Esophagus muscularis mucosa (tissue), 4 donors: ENCODE measurements at regions not wholly inside any gene's neighbourhood (a gene's known extent, or its start where the extent isn't known, plus 50 kb on each side); places are given as distances from the start of the nearest gene placed in this dataset.

ENCODE experiments used
- DNase-seq: peaks from one replicate; pipeline ENCODE4 v3.0.0-alpha.2; 2017; ENCODE audit errors: extremely low spot score
- H3K27ac ChIP-seq, 4 donors: fragments of 200-600 bp; sonication (generic); replicated peaks in 1 of 4; 1 replicate in 3 of 4; 2 replicates in 1 of 4; pipeline ENCODE4 v1.5.1; 2016 to 2019; ENCODE audit warnings: mild to moderate bottlenecking in 1 of 4
- H3K27me3 ChIP-seq, 4 donors: fragments of 200-600 bp; sonication (generic); one replicate each; pipeline versions ENCODE4 v1.5.1 to v1.6.0; 2016 to 2019
- H3K36me3 ChIP-seq, 4 donors: fragments of 200-600 bp; sonication (generic); one replicate each; pipeline ENCODE4 v1.5.1; 2016 to 2019
- H3K4me1 ChIP-seq, 4 donors: fragments of 200-600 bp; sonication (generic); one replicate each; pipeline ENCODE4 v1.5.1; 2016 to 2019
- H3K4me3 ChIP-seq, 4 donors: fragments of 200-600 bp; sonication (generic); 1 replicate in 2 of 4; 2 replicates in 2 of 4; pipeline ENCODE4 v1.5.1; 2016 to 2019; ENCODE audit warnings: mild to moderate bottlenecking in 4 of 4, moderate library complexity in 1 of 4
- H3K9me3 ChIP-seq, 4 donors: fragments of 200-600 bp; sonication (generic); 1 replicate in 3 of 4; 2 replicates in 1 of 4; pipeline ENCODE4 v1.5.1; 2016 to 2019
- CTCF ChIP-seq, 3 experiments: fragments of 200-600 bp in 2 of 3; fragments of 450-650 bp in 1 of 3; sonication (generic) in 2 of 3; IDR thresholded peaks; one replicate each; pipeline ENCODE4 v1.5.1; 2017 to 2019; ENCODE audit warnings: antibody characterized with exemption in 3 of 3, mild to moderate bottlenecking in 2 of 3, moderate library complexity in 1 of 3
- EP300 ChIP-seq: sonication (generic); formaldehyde crosslinking; IDR thresholded peaks from one replicate; pipeline ENCODE4 v1.6.1; 2017; ENCODE audit warnings: antibody characterized with exemption
- POLR2A ChIP-seq: fragments of 450-650 bp; IDR thresholded peaks from one replicate; pipeline ENCODE4 v1.6.1; 2017; ENCODE audit warnings: antibody characterized with exemption, moderate library complexity, mild to moderate bottlenecking, low read depth
- POLR2AphosphoS5 ChIP-seq, 2 donors: sonication (generic); formaldehyde crosslinking; IDR thresholded peaks; one replicate each; pipeline ENCODE4 v1.6.1; 2017; ENCODE audit warnings: antibody characterized with exemption in 2 of 2
- WGBS: methylation state at CpG from one replicate; pipeline ENCODE4 v1.1.5; 2018; 5-methylcytosine and 5-hydroxymethylcytosine counted together
- intact Hi-C: fragments of 100-400 bp; cut with DNase I; formaldehyde crosslinking; loops from one replicate; pipeline ENCODE4 v1.15.1; 2023

GRCh38 chr16:50430076-50430475 is 61.3 kb upstream of the BRD7 start:
- H3K27ac ChIP-seq, result no peak overlapping the region
- peaks cover 0 to 8% (median 0%) of the 10 kb centered on the region in 4 donors for H3K27me3 ChIP-seq
- H3K4me3 ChIP-seq, result no peak overlapping the region
- TF ChIP-seq POLR2A (no peak), POLR2AphosphoS5 (IDR thresholded peaks at IDR 0.05) (no peak), CTCF (IDR thresholded peaks at IDR 0.05) (no peak), EP300 (no peak)
- DNase-seq, result peak; percentile 70
- no peaks in the 10 kb centered on the region for H3K36me3 ChIP-seq
- no peaks in the 10 kb centered on the region for H3K4me1 ChIP-seq
- WGBS, result 88% methylated on average over 3 of the region's 3 CpGs
- no peaks in the 10 kb centered on the region for H3K9me3 ChIP-seq
- intact Hi-C loops, result no loop called here

DNA sequence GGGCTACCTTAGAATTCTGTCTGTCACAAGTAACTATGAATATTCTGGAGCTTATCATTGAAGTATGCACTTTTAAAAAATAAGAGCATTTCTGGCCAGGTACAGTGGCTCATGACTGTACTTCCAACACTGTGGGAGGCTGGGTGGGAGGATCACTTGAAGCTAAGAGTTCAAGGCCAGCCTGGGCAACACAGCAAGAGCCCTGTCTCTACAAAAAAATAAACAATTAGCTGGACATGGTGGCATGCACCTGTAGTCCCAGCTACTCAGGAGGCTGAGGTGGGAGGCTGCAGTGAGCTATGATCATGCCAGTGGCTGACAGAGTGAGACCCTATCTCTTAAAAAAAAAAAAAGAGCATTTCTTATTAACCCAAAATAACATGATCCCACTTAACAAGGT is 60.0 kb upstream of the BRD7 start:
- no peak overlapping the region for H3K4me3 ChIP-seq
- intact Hi-C loops, result no loop called here
- DNase-seq, result peak; percentile 60
- H3K27me3 ChIP-seq, result peaks cover 0 to 9% (median 0%) of the 10 kb centered on the region in 4 donors
- H3K9me3 ChIP-seq, result no peaks in the 10 kb centered on the region
- H3K27ac ChIP-seq, result no peak overlapping the region
- no peaks in the 10 kb centered on the region for H3K36me3 ChIP-seq
- H3K4me1 ChIP-seq, result no peaks in the 10 kb centered on the region
- TF ChIP-seq POLR2A, result no peak
- no peak for TF ChIP-seq POLR2AphosphoS5 (IDR thresholded peaks at IDR 0.05)
- no peak for TF ChIP-seq EP300
- TF ChIP-seq CTCF (IDR thresholded peaks at IDR 0.05), result no peak

DNA sequence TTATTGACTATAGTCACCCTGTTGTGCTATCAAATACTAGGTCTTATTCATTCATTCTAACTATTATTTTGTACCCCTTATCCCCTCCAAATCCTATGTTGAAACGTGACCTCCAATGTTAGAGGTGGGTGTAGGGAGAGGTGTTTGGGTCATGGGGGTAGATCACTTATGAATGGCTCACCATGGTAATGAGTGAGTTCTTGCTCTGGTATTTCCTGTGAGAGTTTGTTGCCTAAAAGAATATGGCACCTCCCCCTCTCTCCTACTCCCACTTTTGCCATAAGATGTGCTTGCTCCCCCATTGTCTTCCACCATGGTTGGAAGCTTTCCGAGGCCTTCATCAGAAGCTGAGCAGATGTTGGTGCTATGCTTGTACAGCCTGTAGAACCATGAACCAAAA is 59.3 kb upstream of the BRD7 start:
- no peak overlapping the region for H3K4me3 ChIP-seq
- DNase-seq, result peak; percentile 26
- no peaks in the 10 kb centered on the region for H3K9me3 ChIP-seq
- H3K4me1 ChIP-seq, result no peaks in the 10 kb centered on the region
- no peaks in the 10 kb centered on the region for H3K36me3 ChIP-seq
- 93% methylated on average over 2 of the region's 2 CpGs for WGBS
- TF ChIP-seq POLR2AphosphoS5 (IDR thresholded peaks at IDR 0.05) (no peak), EP300 (no peak), CTCF (IDR thresholded peaks at IDR 0.05) (no peak), POLR2A (no peak)
- intact Hi-C loops, result no loop called here
- H3K27ac ChIP-seq, result no peak overlapping the region
- peaks cover 0 to 9% (median 0%) of the 10 kb centered on the region in 4 donors for H3K27me3 ChIP-seq

GRCh38 chr16:50427107-50427506 is 58.3 kb upstream of the BRD7 start:
- 86% methylated on average over 6 of the region's 6 CpGs for WGBS
- Histone ChIP-seq H3K4me3 (no peak overlapping the region), H3K9me3 (no peaks in the 10 kb centered on the region), H3K27ac (no peak overlapping the region), H3K27me3 (peaks cover 0 to 9% (median 0%) of the 10 kb centered on the region in 4 donors), H3K4me1 (no peaks in the 10 kb centered on the region), H3K36me3 (no peaks in the 10 kb centered on the region)
- intact Hi-C loops, result no loop called here
- no peak for TF ChIP-seq POLR2AphosphoS5 (IDR thresholded peaks at IDR 0.05)
- no peak for TF ChIP-seq POLR2A
- no peak for TF ChIP-seq CTCF (IDR thresholded peaks at IDR 0.05)
- no peak for TF ChIP-seq EP300
- DNase-seq, result peak; percentile 70

DNA sequence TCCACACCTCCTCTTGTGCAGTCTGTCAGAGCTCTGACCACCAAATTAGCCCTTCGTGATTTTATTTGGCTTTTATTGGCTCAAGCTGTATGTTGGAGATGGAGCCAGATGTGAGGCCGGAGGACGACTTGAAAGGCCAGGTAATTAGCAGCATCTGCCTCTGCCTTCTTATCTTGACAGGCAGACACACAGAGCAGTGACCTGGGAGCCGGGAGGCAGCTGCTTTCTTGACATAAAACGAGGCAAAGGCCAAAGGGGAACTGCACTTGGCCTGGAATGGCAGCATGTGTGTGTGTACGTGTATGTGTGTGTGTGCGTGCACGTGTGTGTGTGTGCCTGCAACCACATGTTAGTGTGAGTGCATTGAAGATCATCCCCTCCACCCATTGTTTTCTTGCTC is 56.9 kb upstream of the BRD7 start:
- Histone ChIP-seq H3K4me1 (no peaks in the 10 kb centered on the region), H3K4me3 (no peak overlapping the region), H3K27me3 (peaks cover 0 to 9% (median 0%) of the 10 kb centered on the region in 4 donors), H3K9me3 (no peaks in the 10 kb centered on the region), H3K36me3 (no peaks in the 10 kb centered on the region), H3K27ac (no peak overlapping the region)
- peak; percentile 90 for DNase-seq
- WGBS, result 56% methylated on average over 8 of the region's 8 CpGs
- TF ChIP-seq EP300, result no peak
- no peak for TF ChIP-seq POLR2A
- no peak for TF ChIP-seq CTCF (IDR thresholded peaks at IDR 0.05)
- no peak for TF ChIP-seq POLR2AphosphoS5 (IDR thresholded peaks at IDR 0.05)
- intact Hi-C loops, result no loop called here
